GM12878 (cell line): ENCODE measurements at regions not wholly inside any gene's neighbourhood (a gene's known extent, or its start where the extent isn't known, plus 50 kb on each side); places are given as distances from the start of the nearest gene placed in this dataset.

Source experiments
- NR2F1 ChIP-seq: fragments of 450-650 bp; conservative IDR thresholded peaks from 2 replicates; pipeline ENCODE4 v1.6.1; 2017; ENCODE audit warnings: mild to moderate bottlenecking
- TF ChIP-seq, protein P1 (sequence below), 3 experiments: IDR thresholded peaks in 2 of 3; conservative IDR thresholded peaks in 1 of 3; 2 replicates each; pipeline ENCODE4 v1.5.1; 2011; ENCODE audit warnings: low read depth in 3 of 3, low read length in 3 of 3, mild to moderate bottlenecking in 3 of 3, control low read depth in 2 of 3, moderate library complexity in 2 of 3, inconsistent platforms in 1 of 3, mixed read lengths in 1 of 3; ENCODE audit not compliant: control insufficient read depth in 2 of 3, insufficient read depth in 1 of 3; ENCODE audit errors: extremely low read depth in 1 of 3
- TF ChIP-seq, protein P2 (sequence below): IDR thresholded peaks from 2 replicates; pipeline ENCODE4 v1.6.1; 2011; ENCODE audit warnings: low read depth, low read length, improper control_type of control experiment, borderline replicate concordance
- TF ChIP-seq, protein P3 (sequence below): fragments of 450-650 bp; formaldehyde crosslinking; IDR thresholded peaks from 2 replicates; pipeline ENCODE4 v1.4.0; 2022; ENCODE audit warnings: mild to moderate bottlenecking, moderate library complexity
- TF ChIP-seq, protein P4 (sequence below): IDR thresholded peaks from 2 replicates; pipeline ENCODE4 v1.6.1; 2011; ENCODE audit warnings: mild to moderate bottlenecking, low read depth, low read length, moderate library complexity; ENCODE audit not compliant: insufficient replicate concordance
- TF ChIP-seq, protein P5 (sequence below): fragments of 450-650 bp; IDR thresholded peaks from 2 replicates; pipeline ENCODE4 v1.6.1; 2017; ENCODE audit warnings: antibody characterized with exemption, mild to moderate bottlenecking, moderate library complexity
- TF ChIP-seq, protein P6 (sequence below): fragments of 450-650 bp; IDR thresholded peaks from 2 replicates; pipeline ENCODE4 v1.6.1; 2018; ENCODE audit warnings: mild to moderate bottlenecking, low read depth, moderate library complexity; ENCODE audit not compliant: partially characterized antibody

DNA sequence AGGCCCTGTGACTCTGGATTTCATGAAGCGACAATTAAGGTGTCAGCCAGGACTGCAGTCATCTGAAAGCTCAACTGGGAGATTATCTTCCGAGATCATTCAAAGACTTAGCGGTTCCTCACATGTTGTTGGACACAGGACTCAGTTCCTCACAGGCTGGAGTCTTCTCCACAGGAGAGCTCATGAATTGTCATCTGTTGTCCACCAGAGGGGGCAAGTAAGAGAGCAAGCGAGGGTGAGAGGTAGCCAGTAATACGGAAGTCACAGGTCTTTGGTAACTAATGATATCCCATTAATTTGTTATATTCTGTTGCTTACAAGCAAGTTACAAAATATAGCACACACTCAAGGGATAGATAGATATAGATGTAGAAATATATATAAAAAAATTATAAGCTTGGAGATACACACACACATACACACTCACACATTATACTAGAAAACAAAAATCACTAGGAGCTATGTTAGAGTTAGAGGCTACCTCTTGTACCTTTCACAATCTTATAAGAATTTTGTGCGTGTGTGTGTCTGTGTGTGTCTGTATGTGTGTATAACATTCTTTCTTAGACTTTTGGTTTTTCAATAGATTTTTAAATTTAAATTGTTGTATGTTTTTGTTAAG, 1695.3 kb downstream of the BRINP3 start (continued):
- TF ChIP-seq, protein P1, sequence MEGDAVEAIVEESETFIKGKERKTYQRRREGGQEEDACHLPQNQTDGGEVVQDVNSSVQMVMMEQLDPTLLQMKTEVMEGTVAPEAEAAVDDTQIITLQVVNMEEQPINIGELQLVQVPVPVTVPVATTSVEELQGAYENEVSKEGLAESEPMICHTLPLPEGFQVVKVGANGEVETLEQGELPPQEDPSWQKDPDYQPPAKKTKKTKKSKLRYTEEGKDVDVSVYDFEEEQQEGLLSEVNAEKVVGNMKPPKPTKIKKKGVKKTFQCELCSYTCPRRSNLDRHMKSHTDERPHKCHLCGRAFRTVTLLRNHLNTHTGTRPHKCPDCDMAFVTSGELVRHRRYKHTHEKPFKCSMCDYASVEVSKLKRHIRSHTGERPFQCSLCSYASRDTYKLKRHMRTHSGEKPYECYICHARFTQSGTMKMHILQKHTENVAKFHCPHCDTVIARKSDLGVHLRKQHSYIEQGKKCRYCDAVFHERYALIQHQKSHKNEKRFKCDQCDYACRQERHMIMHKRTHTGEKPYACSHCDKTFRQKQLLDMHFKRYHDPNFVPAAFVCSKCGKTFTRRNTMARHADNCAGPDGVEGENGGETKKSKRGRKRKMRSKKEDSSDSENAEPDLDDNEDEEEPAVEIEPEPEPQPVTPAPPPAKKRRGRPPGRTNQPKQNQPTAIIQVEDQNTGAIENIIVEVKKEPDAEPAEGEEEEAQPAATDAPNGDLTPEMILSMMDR (IDR thresholded peaks at IDR 0.05 in 2 of 3, conservative IDR thresholded peaks at IDR 0.05 in 1 of 3; ENCODE audit: control insufficient read depth in 2 of 3, extremely low read depth in 1 of 3, insufficient read depth in 1 of 3, low read depth in 3 of 3, low read length in 3 of 3): peak; percentile 40 to 64 (median 50); a peak in 4 of 6 replicates
- TF ChIP-seq, protein P2, sequence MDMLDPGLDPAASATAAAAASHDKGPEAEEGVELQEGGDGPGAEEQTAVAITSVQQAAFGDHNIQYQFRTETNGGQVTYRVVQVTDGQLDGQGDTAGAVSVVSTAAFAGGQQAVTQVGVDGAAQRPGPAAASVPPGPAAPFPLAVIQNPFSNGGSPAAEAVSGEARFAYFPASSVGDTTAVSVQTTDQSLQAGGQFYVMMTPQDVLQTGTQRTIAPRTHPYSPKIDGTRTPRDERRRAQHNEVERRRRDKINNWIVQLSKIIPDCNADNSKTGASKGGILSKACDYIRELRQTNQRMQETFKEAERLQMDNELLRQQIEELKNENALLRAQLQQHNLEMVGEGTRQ: no peak
- TF ChIP-seq, protein P3, sequence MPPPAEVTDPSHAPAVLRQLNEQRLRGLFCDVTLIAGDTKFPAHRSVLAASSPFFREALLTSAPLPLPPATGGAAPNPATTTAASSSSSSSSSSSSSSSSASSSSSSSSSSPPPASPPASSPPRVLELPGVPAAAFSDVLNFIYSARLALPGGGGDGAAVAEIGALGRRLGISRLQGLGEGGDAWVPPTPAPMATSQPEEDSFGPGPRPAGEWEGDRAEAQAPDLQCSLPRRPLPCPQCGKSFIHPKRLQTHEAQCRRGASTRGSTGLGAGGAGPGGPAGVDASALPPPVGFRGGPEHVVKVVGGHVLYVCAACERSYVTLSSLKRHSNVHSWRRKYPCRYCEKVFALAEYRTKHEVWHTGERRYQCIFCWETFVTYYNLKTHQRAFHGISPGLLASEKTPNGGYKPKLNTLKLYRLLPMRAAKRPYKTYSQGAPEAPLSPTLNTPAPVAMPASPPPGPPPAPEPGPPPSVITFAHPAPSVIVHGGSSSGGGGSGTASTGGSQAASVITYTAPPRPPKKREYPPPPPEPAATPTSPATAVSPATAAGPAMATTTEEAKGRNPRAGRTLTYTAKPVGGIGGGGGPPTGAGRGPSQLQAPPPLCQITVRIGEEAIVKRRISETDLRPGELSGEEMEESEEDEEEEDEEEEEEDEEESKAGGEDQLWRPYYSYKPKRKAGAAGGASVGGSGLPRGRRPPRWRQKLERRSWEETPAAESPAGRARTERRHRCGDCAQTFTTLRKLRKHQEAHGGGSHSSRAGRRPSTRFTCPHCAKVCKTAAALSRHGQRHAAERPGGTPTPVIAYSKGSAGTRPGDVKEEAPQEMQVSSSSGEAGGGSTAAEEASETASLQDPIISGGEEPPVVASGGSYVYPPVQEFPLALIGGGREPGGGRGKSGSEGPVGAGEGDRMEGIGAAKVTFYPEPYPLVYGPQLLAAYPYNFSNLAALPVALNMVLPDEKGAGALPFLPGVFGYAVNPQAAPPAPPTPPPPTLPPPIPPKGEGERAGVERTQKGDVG (CRISPR knock-in tag): no peak
- TF ChIP-seq NR2F1: no peak
- TF ChIP-seq, protein P4, sequence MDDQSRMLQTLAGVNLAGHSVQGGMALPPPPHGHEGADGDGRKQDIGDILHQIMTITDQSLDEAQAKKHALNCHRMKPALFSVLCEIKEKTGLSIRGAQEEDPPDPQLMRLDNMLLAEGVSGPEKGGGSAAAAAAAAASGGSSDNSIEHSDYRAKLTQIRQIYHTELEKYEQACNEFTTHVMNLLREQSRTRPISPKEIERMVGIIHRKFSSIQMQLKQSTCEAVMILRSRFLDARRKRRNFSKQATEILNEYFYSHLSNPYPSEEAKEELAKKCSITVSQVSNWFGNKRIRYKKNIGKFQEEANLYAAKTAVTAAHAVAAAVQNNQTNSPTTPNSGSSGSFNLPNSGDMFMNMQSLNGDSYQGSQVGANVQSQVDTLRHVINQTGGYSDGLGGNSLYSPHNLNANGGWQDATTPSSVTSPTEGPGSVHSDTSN: no peak
- TF ChIP-seq, protein P5, sequence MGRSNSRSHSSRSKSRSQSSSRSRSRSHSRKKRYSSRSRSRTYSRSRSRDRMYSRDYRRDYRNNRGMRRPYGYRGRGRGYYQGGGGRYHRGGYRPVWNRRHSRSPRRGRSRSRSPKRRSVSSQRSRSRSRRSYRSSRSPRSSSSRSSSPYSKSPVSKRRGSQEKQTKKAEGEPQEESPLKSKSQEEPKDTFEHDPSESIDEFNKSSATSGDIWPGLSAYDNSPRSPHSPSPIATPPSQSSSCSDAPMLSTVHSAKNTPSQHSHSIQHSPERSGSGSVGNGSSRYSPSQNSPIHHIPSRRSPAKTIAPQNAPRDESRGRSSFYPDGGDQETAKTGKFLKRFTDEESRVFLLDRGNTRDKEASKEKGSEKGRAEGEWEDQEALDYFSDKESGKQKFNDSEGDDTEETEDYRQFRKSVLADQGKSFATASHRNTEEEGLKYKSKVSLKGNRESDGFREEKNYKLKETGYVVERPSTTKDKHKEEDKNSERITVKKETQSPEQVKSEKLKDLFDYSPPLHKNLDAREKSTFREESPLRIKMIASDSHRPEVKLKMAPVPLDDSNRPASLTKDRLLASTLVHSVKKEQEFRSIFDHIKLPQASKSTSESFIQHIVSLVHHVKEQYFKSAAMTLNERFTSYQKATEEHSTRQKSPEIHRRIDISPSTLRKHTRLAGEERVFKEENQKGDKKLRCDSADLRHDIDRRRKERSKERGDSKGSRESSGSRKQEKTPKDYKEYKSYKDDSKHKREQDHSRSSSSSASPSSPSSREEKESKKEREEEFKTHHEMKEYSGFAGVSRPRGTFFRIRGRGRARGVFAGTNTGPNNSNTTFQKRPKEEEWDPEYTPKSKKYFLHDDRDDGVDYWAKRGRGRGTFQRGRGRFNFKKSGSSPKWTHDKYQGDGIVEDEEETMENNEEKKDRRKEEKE: no peak
- TF ChIP-seq, protein P6, sequence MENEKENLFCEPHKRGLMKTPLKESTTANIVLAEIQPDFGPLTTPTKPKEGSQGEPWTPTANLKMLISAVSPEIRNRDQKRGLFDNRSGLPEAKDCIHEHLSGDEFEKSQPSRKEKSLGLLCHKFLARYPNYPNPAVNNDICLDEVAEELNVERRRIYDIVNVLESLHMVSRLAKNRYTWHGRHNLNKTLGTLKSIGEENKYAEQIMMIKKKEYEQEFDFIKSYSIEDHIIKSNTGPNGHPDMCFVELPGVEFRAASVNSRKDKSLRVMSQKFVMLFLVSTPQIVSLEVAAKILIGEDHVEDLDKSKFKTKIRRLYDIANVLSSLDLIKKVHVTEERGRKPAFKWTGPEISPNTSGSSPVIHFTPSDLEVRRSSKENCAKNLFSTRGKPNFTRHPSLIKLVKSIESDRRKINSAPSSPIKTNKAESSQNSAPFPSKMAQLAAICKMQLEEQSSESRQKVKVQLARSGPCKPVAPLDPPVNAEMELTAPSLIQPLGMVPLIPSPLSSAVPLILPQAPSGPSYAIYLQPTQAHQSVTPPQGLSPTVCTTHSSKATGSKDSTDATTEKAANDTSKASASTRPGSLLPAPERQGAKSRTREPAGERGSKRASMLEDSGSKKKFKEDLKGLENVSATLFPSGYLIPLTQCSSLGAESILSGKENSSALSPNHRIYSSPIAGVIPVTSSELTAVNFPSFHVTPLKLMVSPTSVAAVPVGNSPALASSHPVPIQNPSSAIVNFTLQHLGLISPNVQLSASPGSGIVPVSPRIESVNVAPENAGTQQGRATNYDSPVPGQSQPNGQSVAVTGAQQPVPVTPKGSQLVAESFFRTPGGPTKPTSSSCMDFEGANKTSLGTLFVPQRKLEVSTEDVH: no peak
